Smooth muscle cell (in vitro differentiated cells): ENCODE measurements at regions not wholly inside any gene's neighbourhood (a gene's known extent, or its start where the extent isn't known, plus 50 kb on each side); places are given as distances from the start of the nearest gene placed in this dataset.

Source experiments
- DNase-seq: peaks from one replicate; lab custom pipeline; 2025; ENCODE audit not compliant: unreplicated experiment; lab: John Stamatoyannopoulos, UW
- H2AFZ ChIP-seq: fragments of 200-600 bp; sonication (generic); 2 replicates; pipeline ENCODE4 v1.6.0; 2016; ENCODE audit warnings: antibody characterized with exemption, low read depth, mild to moderate bottlenecking
- H3F3A ChIP-seq: fragments of 200-600 bp; sonication (generic); 2 replicates; pipeline ENCODE4 v1.6.0; 2017; ENCODE audit warnings: antibody characterized with exemption, low read depth
- H3K27ac ChIP-seq: fragments of 200-600 bp; sonication (generic); 2 replicates; pipeline ENCODE4 v1.5.1; 2016; ENCODE audit warnings: low read depth, mild to moderate bottlenecking
- H3K27me3 ChIP-seq: fragments of 200-600 bp; sonication (generic); 2 replicates; pipeline ENCODE4 v1.6.1; 2016; ENCODE audit warnings: low read depth, mild to moderate bottlenecking
- H3K36me3 ChIP-seq: fragments of 200-600 bp; sonication (generic); 2 replicates; pipeline ENCODE4 v1.5.1; 2016; ENCODE audit warnings: low read depth
- H3K4me1 ChIP-seq: fragments of 200-600 bp; sonication (generic); 2 replicates; pipeline ENCODE4 v1.5.1; 2016; ENCODE audit warnings: low read depth
- H3K4me2 ChIP-seq: fragments of 200-600 bp; sonication (generic); 2 replicates; pipeline ENCODE4 v1.6.0; 2016; ENCODE audit warnings: mild to moderate bottlenecking
- H3K4me3 ChIP-seq: fragments of 200-600 bp; sonication (generic); 2 replicates; pipeline ENCODE4 v1.5.1; 2016; ENCODE audit warnings: mild to moderate bottlenecking
- H3K79me2 ChIP-seq: fragments of 200-600 bp; sonication (generic); 2 replicates; pipeline ENCODE4 v1.6.0; 2016; ENCODE audit warnings: low read depth, mild to moderate bottlenecking
- H3K9ac ChIP-seq: fragments of 200-600 bp; sonication (generic); 2 replicates; pipeline ENCODE4 v1.6.0; 2016; ENCODE audit warnings: low read depth
- H3K9me3 ChIP-seq: fragments of 200-600 bp; sonication (generic); replicated peaks from 2 replicates; pipeline ENCODE4 v1.5.1; 2016; ENCODE audit warnings: low read depth
- H4K20me1 ChIP-seq: fragments of 200-600 bp; sonication (generic); 2 replicates; pipeline ENCODE4 v1.6.0; 2016; ENCODE audit warnings: low read depth
- CTCF ChIP-seq: fragments of 200-600 bp; sonication (generic); IDR thresholded peaks from 2 replicates; pipeline ENCODE4 v1.5.1; 2017; ENCODE audit warnings: borderline replicate concordance, mild to moderate bottlenecking, antibody characterized with exemption; ENCODE audit not compliant: insufficient read depth, poor library complexity, severe bottlenecking
- WGBS: methylation state at CpG from one replicate; pipeline ENCODE4 v1.1.7; 2016; ENCODE audit warnings: low lambda C conversion rate; 5-methylcytosine and 5-hydroxymethylcytosine counted together

DNA sequence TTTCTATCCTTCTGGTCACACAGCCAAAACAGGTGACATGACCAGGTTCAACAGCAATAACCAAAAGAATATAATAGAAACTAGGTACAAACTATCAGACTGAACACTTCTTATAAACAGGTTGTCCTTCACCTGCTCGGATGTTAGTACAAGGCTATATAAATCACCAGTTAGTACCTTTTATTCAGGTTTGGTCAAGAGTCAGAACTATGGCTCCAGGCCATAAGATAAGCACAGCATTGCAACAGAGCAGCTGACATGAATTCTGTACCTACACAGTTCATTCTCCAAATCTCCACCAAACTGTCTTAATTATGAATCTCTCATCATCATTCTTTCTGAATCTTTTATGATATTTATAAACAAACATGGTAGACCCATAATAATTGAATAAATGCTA, 123.9 kb downstream of the DIO2 start:
- DNase-seq: no peak
- Histone ChIP-seq H3F3A (no peaks in the 10 kb centered on the region), H3K27ac (no peak overlapping the region), H3K36me3 (no peaks in the 10 kb centered on the region), H3K27me3 (no peaks in the 10 kb centered on the region), H3K4me1 (no peaks in the 10 kb centered on the region), H4K20me1 (no peaks in the 10 kb centered on the region), H3K9ac (no peak overlapping the region), H3K79me2 (no peaks in the 10 kb centered on the region), H3K4me3 (no peak overlapping the region), H2AFZ (no peak overlapping the region), H3K4me2 (no peak overlapping the region), H3K9me3 (peaks cover 4% of the 10 kb centered on the region)
- no peak for TF ChIP-seq CTCF
- 83% methylated on average over 1 of the region's 1 CpG for WGBS

GRCh38 chr14:80084196-80084595, 127.1 kb downstream of the DIO2 start:
- H2AFZ ChIP-seq: no peak overlapping the region
- 88% methylated on average over 2 of the region's 2 CpGs for WGBS
- no peak for TF ChIP-seq CTCF
- H3K79me2 ChIP-seq: no peaks in the 10 kb centered on the region
- no peaks in the 10 kb centered on the region for H3K27me3 ChIP-seq
- H3F3A ChIP-seq: no peaks in the 10 kb centered on the region
- H3K4me2 ChIP-seq: no peak overlapping the region
- no peak for DNase-seq
- no peaks in the 10 kb centered on the region for H3K4me1 ChIP-seq
- no peak overlapping the region for H3K4me3 ChIP-seq
- no peaks in the 10 kb centered on the region for H4K20me1 ChIP-seq
- H3K36me3 ChIP-seq: no peaks in the 10 kb centered on the region
- H3K9me3 ChIP-seq: peaks cover 4% of the 10 kb centered on the region
- no peak overlapping the region for H3K9ac ChIP-seq
- H3K27ac ChIP-seq: no peak overlapping the region

DNA sequence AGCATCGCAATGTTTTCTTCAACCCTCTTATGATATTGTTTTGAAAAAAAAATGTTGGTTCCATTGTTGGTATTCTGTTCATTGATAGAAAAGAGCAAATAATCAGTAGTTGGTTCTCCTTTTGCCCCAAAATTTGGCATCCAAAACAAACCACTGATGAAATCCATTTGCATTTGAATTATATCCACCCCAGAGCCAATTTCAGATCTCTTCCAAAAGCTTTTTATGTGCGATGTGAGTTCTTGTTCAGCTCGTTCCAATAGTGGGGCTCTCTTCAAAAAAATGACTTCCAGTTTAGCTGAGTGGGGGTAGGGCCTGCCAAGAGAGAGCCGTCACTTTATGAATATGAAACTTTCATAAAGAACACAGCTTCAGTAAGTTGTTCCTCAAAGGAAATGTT, 130.7 kb downstream of the DIO2 start:
- TF ChIP-seq CTCF: no peak
- H3K9me3 ChIP-seq: no peaks in the 10 kb centered on the region

DNA sequence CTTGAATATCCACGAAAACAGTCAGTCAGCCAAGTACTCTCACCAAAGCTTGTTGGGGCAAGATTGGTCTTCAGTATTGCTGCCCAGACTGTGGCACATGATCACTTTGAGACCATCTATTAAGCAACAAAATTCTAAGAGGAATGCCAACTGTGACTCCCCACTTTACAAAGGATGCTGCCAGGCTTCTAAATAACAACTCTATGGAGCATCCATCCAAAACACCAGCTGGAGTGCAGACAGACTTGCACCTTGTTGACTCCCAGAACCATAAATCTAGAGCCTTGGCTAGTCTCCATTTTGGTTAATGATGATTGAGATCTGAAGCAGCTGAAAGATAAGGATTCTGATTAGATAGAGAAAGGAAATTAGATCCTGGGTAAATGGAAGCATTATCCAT, 132.8 kb downstream of the DIO2 start:
- Histone ChIP-seq H3K9ac (no peak overlapping the region), H3K79me2 (no peaks in the 10 kb centered on the region), H3K36me3 (no peaks in the 10 kb centered on the region), H3K4me2 (no peak overlapping the region), H4K20me1 (no peaks in the 10 kb centered on the region), H3K27ac (no peak overlapping the region), H3K4me1 (no peaks in the 10 kb centered on the region), H3K9me3 (no peaks in the 10 kb centered on the region), H2AFZ (no peak overlapping the region), H3F3A (no peaks in the 10 kb centered on the region), H3K27me3 (no peaks in the 10 kb centered on the region), H3K4me3 (no peak overlapping the region)
- WGBS: 83% methylated on average over 1 of the region's 1 CpG
- DNase-seq: no peak
- TF ChIP-seq CTCF: no peak

More for the DNA sequence above, 130.7 kb downstream of the DIO2 start:
- H3K27me3 ChIP-seq: no peaks in the 10 kb centered on the region
- WGBS: 88% methylated on average over 4 of the region's 4 CpGs
- DNase-seq: no peak
- no peaks in the 10 kb centered on the region for H3K4me1 ChIP-seq
- no peaks in the 10 kb centered on the region for H3K79me2 ChIP-seq
- no peak overlapping the region for H3K9ac ChIP-seq
- H3K4me2 ChIP-seq: no peak overlapping the region
- H3F3A ChIP-seq: no peaks in the 10 kb centered on the region
- H3K27ac ChIP-seq: no peak overlapping the region
- no peak overlapping the region for H2AFZ ChIP-seq
- no peaks in the 10 kb centered on the region for H3K36me3 ChIP-seq
- H4K20me1 ChIP-seq: no peaks in the 10 kb centered on the region
- no peak overlapping the region for H3K4me3 ChIP-seq
